ENCODE measurements at regions not wholly inside any gene's neighbourhood (a gene's known extent, or its start where the extent isn't known, plus 50 kb on each side); places are given as distances from the start of the nearest gene placed in this dataset.
"Not testable (repeated sequence)": the region's sequence is repeated elsewhere in the genome, so short reads cannot be mapped to it uniquely, and the experiment has no call there.

DNA sequence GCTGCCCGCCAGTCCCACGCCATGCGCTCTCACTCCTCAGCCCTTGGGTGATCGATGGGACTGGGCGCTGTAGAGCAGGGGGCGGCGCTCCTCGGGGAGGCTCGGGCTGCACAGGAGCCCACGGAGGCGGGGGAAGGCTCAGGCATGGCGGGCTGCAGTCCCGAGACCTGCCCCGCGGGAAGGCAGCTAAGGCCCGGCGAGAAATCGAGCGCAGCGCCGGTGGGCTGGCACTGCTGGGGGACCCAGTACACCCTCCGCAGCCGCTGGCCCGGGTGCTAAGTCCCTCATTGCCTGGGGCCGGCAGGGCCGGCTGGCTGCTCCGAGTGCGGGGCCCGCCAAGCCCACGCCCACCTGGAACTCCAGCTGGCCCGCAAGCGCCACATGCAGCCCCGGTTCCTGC, 102.2 kb upstream of the PDE10A start:
- not testable (repeated sequence) for DNase-seq

- no peak for DNase-seq
These were observed 99.8 kb upstream of the PDE10A start for GRCh38 chr6:165762876-165763275.

DNA sequence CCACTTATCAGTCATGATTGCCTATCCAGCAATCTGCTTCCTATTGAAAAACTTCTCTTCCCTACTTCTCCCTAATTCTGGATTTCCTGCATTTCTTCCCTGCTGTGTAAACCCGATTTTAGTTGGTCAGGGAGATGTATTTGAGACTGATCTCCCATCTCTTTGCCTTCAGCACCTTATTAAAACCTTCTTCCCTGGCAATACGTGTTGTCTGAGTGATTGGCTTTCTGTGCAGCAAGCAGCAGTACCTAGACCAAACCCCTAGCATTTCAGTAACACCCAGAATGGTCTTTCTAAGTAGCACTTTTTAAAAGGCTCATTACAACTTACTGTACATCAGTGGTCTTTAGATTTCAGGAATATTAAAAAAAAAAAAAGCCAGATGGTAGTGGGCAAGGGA, 99.1 kb upstream of the PDE10A start:
- DNase-seq: no peak

DNA sequence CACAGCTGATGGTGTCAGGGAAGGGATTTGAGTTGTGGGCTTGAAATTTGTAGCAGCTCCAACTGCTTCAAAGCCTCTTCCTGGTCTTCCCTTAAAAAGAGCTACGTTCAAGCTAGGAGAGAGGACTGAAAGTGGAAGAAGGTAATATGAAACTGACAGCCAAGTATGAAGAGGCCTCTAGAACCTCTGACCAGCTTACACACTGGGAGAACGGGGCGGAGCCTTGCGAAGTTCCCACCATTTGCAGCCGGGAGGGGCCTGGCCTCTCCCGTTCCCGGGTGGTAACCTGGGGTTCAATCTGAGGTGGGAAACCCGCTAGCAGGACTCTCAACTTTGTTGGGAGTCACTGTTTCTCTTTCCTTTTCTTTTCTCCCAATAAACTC, 97.8 kb upstream of the PDE10A start:
- DNase-seq: no peak

DNA sequence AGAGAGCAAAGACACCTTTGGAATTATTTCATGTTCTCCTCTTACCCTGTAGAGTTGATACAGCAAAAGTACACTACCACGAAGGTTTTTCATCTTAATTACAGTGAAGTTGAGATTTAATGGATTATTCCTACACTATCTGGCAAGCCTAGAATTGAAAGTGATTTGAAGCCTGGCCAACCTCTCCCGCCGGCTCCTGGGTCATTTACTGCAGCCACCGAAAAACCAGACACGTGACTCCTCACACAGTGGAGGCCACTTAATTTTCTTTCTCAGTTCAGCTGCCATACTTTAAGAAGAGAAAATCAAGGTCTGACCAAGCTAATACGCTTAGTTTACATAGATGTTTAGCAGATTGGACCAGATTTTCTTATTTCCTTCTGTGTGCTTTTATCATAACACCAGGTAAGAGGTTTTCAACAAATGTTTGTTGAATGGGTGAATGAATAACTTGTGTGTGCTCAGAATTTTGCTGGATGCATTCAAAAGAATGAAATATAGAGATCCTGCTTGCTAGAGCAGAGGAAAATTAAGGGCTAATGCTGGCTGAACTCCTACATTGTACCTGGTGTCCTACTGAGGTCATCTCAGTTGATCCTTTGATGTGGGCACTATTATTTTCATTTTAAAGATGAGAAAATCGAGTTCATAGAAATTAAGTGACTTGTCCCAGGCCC, 97.2 kb upstream of the PDE10A start:
- no peak for DNase-seq

DNA sequence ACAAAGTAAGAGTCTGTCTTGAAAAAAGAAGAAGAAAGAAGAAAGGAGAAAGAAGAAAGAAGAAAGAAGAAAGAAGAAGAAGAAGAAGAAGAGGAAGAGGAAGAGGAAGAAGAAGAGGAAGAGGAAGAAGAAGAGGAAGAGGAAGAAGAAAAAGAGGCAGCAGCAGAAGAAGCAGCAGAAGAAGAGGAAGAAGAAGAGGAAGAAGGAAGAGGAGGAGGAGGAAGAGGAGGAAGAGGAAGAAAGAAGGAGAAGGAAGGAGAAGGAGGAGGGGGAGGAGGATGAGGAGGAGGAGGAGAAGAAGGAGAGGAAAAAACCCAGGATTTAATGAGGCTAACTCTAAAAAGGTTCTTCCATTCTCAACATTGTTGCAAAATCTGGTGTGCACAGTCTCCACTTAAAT, 95.4 kb upstream of the PDE10A start:
- DNase-seq: no peak

DNA sequence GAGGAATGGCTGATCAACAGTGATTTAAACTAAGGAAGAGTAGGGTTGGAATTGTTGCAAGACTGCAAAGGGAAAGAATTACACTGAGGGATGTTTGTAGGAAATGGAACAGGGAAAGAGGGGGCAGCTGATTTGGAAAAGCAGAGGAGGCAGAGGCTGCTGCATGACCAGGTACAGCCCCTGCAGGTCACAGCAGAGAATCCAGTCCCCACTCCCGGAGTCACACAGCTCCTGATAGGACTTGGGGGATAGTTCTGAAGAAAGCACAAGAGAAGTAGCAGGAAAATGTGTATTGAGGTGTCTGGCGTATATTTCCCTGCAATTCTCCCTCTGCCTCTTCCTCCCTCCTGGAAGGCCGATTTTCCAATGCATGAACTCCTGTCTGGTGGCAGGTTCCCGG, 92.5 kb upstream of the PDE10A start:
- no peak for DNase-seq

DNA sequence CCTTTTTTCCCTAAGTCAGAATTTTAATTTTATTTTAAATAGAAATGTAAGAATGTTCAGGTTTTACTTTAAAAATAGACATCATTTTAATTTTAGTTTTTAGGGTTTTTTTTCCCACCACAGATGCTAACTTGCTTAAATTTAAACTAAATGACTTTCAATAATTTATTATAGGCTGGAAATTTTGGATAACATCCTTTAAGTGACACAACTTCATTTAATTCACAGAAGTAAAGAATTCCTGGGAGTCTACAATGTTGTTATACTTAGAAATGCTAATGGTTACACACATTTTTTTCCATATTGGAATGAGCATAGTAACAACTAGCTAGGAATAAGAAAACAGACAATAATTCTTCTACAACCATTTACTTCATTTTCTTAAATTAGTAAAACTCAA, 90.5 kb upstream of the PDE10A start:
- DNase-seq: no peak

- no peak for DNase-seq
These were observed 89.4 kb upstream of the PDE10A start for GRCh38 chr6:165752451-165752850.

DNA sequence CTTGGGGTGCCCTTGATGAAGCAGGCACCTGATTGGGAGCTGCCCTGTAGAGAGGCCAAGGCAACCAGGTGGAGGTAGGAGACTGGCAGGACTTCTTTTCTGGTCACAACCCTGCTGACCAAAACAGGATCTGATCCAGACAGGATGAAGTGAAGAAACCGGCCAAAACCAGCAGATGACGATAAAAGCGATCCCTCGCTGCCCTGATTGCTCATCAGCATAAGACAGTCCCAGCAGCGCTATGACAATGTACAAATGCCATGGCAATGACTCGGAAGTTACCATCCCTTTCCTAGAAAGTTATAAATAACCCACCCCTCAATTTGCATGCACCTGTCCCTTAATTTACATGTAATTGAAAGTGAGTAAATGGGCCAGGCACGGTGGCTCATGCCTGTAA, 88.4 kb upstream of the PDE10A start:
- DNase-seq: no peak

DNA sequence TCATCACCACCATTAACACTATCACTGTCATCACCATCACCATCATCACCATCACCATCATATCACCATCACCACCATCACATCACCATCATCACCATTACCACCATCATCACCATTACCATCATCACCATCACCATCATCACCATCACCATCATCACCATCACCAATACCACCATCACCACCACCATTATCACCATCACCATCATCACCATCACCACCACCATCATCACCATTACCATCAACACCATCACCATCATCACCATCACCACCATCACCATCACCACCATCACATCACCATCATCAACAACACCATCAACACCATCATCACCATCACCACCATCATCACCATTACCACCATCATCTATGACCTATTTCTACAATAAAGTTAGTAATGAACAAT, 86.1 kb upstream of the PDE10A start:
- DNase-seq: no peak

- no peak for DNase-seq
These were observed 85.3 kb upstream of the PDE10A start for GRCh38 chr6:165748390-165748789.

DNA sequence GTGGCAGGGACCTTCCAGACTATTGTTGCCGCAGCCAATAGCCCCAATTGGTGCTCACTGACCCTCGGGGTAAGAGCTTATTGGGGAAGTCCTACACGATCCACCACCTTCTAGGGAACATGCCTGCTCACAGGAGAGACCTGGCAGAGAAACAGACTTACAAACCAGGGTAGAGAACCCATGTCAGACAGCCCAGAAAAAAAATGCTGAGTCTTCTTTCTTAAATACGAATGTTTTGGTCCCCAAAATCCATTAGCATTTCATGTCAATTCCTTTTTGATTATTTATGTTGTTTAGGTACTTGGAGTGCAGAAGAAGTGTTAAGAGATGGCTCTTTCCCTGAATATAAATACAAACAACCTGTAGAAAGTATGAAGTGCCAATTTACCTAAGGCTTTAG, 84.9 kb upstream of the PDE10A start:
- no peak for DNase-seq

DNA sequence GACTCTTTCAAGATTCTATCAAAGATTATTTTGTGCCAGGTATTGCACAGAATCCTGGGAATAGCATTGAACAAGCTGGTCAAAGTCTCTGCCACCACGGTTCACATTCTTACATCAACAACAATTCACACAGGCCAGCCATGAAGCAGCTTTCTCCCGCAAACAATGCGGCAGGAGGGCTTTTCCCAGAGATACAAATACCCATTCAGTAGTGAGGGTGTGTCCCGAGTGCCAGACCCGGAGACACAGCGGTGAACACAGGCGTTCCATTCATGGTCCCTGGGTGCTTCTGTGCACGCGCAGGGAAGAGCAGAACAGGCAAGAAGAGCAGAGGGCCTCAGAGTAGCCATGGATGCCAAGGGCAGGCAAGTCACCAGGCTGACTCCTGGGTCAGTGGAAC, 83.3 kb upstream of the PDE10A start:
- DNase-seq: peak in 9 of 56 donors; percentile 4 to 64 (median 12)

GRCh38 chr6:165745492-165745891, 82.5 kb upstream of the PDE10A start:
- no peak for DNase-seq

- no peak for DNase-seq
These were observed 81.7 kb upstream of the PDE10A start for GRCh38 chr6:165744555-165745228.

- DNase-seq: no peak
These were observed 80.4 kb upstream of the PDE10A start for GRCh38 chr6:165743366-165743898.

GRCh38 chr6:165742047-165742446, 79.0 kb upstream of the PDE10A start:
- no peak for DNase-seq

DNA sequence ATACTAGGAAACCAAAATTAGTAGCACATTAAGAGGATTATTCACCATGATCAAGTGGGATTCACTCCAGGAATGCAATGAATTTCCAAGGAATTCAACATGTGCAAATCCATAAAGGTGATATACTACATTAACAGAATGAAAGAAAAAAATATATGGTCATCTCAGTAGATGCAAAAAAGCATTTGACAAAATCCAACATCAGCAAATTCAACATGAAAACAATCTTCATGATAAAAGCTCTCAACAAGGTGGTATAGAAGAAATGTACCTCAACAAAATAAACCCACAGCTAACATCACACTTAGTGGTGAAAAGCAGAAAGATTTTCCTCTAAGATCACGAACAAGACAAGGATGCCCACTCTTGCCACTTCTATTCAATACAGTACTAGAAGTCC, 74.4 kb upstream of the PDE10A start:
- no peak for DNase-seq

GRCh38 chr6:165735065-165735464, 72.0 kb upstream of the PDE10A start:
- no peak for DNase-seq

GRCh38 chr6:165733489-165733791, 70.4 kb upstream of the PDE10A start:
- DNase-seq: no peak

DNA sequence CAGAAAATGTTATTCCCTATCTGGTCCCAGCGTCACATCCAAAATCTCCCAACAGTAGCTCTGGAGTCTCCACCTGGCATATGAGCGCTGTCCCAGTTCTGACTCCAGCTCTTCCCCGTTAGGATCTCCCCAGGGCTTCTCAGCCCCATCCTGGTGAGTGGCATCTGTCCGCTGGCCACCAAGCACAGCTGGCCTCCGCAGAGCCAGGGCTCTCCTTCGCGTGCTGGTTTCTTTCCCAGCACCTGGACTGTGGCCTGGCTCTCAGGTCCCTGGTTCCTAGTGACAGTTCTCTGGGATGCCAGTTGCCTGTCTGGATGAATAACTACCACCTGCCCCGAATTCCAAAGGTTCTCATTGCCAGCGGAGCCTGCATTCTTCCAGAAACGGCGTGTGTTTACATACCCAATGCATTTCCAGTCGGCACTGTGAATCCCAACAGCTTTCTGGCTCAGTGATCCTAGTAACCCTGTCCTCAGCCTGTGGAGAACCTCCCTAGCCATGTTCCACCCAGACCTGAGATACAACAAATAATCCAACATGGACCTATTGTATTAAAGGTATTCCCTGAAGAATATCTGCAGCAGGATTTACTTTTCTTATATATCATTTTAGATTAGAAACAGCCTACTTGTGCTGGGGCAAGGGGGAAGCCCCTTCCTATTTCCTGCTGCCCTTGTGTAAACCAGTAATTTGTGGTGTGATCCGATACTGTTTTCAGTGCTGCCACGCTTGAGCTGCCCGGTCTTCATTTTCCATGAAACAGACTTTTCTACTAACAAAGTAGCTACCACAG, 69.9 kb upstream of the PDE10A start:
- DNase-seq: no peak
